HEK293T (cell line): ENCODE measurements at regions not wholly inside any gene's neighbourhood (a gene's known extent, or its start where the extent isn't known, plus 50 kb on each side); places are given as distances from the start of the nearest gene placed in this dataset.
"Not testable (repeated sequence)": the region's sequence is repeated elsewhere in the genome, so short reads cannot be mapped to it uniquely, and the experiment has no call there.

Experiments
- ARNT ChIP-seq: fragments of 450-650 bp; IDR thresholded peaks from 2 replicates; pipeline ENCODE4 v1.6.1; 2017; ENCODE audit warnings: mild to moderate bottlenecking
- ELF4 ChIP-seq: fragments of 450-650 bp; IDR thresholded peaks from 2 replicates; pipeline ENCODE4 v1.6.1; 2017; ENCODE audit warnings: antibody characterized with exemption
- FOXA1 ChIP-seq: fragments of 450-650 bp; IDR thresholded peaks from 2 replicates; pipeline ENCODE4 v1.6.1; 2016; ENCODE audit warnings: mild to moderate bottlenecking
- FOXK2 ChIP-seq: fragments of 450-650 bp; IDR thresholded peaks from 2 replicates; pipeline ENCODE4 v1.6.1; 2016; ENCODE audit warnings: mild to moderate bottlenecking
- FOXM1 ChIP-seq: fragments of 450-650 bp; IDR thresholded peaks from 2 replicates; pipeline ENCODE4 v1.6.1; 2017; ENCODE audit warnings: mild to moderate bottlenecking, borderline replicate concordance
- HDGF ChIP-seq: fragments of 450-650 bp; IDR thresholded peaks from 2 replicates; pipeline ENCODE4 v1.6.1; 2017; ENCODE audit warnings: antibody characterized with exemption, borderline replicate concordance
- LEF1 ChIP-seq: fragments of 450-650 bp; IDR thresholded peaks from 2 replicates; pipeline ENCODE4 v1.6.1; 2017; ENCODE audit warnings: mild to moderate bottlenecking, borderline replicate concordance
- NFRKB ChIP-seq: fragments of 450-650 bp; IDR thresholded peaks from 2 replicates; pipeline ENCODE4 v1.6.1; 2016; ENCODE audit warnings: mild to moderate bottlenecking, moderate library complexity
- SP1 ChIP-seq: fragments of 450-650 bp; IDR thresholded peaks from 2 replicates; pipeline ENCODE4 v1.6.1; 2017
- SUZ12 ChIP-seq: fragments of 450-650 bp; IDR thresholded peaks from 2 replicates; pipeline ENCODE4 v1.6.1; 2016; ENCODE audit warnings: mild to moderate bottlenecking
- TARDBP ChIP-seq: fragments of 450-650 bp; IDR thresholded peaks from 2 replicates; pipeline ENCODE4 v1.6.1; 2016
- ZNF384 ChIP-seq: fragments of 450-650 bp; IDR thresholded peaks from 2 replicates; pipeline ENCODE4 v1.6.1; 2016
- TF ChIP-seq, protein P1 (sequence below): fragments of 450-650 bp; IDR thresholded peaks from 2 replicates; pipeline ENCODE4 v1.6.1; 2016

DNA sequence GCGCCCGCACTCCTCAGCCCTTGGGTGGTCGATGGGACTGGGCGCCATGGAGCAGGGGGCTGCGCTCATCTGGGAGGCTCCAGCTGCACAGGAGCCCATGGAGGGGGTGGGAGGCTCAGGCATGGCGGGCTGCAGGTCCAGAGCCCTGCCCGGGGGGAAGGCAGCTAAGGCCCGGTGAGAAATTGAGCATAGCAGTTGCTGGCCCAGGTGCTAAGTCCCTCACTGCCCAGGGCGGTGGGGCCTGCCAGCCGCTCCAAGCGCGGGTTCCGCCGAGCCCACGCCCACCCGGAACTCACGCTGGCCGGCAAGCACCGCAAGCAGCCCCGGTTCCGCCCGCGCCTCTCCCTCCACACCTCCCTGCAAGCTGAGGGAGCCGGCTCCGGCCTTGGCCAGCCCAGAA lies 508.2 kb upstream of the CYLC2 start:
- TF ChIP-seq FOXM1, SP1, ELF4, FOXA1, NFRKB, ARNT, LEF1, SUZ12, FOXK2, ZNF384, HDGF, TARDBP: not testable (repeated sequence)
- TF ChIP-seq, protein P1, sequence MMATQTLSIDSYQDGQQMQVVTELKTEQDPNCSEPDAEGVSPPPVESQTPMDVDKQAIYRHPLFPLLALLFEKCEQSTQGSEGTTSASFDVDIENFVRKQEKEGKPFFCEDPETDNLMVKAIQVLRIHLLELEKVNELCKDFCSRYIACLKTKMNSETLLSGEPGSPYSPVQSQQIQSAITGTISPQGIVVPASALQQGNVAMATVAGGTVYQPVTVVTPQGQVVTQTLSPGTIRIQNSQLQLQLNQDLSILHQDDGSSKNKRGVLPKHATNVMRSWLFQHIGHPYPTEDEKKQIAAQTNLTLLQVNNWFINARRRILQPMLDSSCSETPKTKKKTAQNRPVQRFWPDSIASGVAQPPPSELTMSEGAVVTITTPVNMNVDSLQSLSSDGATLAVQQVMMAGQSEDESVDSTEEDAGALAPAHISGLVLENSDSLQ: not testable (repeated sequence)
